GM18520 (cell line): ENCODE measurements at regions not wholly inside any gene's neighbourhood (a gene's known extent, or its start where the extent isn't known, plus 50 kb on each side); places are given as distances from the start of the nearest gene placed in this dataset.
A peak's percentile ranks its signal among the peaks of the same experiment; 100 is the strongest.
"Not testable (repeated sequence)": the region's sequence is repeated elsewhere in the genome, so short reads cannot be mapped to it uniquely, and the experiment has no call there.

ENCODE experiments used
- ATAC-seq: cut with Tn5 transposase; IDR thresholded peaks from one replicate; pipeline ENCODE4 v1.9.1; 2021; ENCODE audit not compliant: unreplicated experiment

DNA sequence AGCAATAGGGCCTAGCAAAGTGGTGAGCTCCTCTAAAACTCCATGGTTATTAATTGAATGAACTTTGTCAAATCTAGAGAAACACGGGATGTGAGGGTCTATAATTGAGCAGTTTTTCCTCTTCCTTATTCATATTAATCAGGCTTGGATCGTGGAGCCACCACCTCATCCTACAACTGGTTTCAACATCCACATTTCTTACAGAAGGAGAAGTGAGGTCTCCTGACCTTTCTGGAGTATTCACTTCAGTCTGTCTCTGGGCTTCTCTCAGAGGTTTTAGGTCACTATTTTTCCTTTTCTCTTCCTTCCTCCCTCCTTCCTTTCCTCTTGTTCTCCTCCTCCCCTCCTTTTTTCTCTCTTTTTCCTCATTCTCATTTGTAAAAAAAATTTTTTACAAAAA is 177.3 kb upstream of the ACTBL2 start:
- ATAC-seq: no peak

GRCh38 chr5:57658018-57658417 is 175.4 kb upstream of the ACTBL2 start:
- ATAC-seq: no peak

- no peak for ATAC-seq
Measured at GRCh38 chr5:57655228-57655627, 172.6 kb upstream of the ACTBL2 start.

DNA sequence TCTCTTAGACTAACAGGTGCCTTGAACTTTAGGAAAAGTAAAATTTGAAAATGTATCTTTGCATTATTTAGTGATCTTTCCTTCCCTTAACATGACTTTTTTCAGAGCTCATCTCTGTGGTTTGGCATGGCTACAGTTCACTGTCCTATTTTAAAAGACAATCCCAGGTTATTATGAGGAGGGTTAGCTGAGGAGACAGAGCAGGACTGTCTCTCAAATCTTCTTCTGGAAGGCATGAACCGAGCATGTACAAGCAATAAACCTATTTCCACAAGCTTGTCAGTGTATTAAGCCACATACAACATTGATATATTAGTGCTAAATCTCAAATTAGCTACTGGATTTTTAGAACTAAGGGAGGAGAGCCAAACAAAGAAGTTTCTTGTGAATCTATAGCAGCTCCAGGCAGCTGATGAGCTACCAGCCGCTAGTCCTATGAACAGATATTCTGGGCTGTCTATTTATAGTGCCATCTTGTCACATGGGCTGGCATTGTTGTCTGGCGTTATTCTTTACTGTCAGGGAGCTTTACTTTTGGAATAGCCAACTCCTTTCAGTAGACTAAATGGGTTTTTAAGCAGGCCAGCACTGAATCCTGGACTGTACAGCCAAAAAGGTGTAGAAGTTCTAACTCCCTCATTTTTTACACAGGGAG is 171.2 kb upstream of the ACTBL2 start:
- ATAC-seq: no peak

DNA sequence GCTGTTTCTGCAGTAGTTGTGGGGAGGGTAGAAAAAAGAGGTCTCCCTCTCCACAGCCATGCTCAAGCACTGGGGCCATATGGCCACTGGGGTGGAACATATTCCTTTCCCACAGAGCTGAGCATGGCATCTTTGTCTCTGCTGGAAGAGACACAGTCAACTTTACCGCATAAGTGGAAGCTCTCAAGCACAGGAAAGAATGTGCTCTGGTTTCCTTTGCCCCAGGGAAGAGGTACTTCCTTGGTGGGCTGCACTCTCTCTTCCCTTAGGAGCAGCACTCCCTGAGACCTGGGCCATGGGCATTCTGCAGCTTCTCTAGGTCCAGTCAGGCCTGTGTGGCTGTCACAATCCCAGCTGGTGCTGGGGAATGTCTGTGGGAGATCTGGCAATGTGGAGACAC is 168.5 kb upstream of the ACTBL2 start:
- no peak for ATAC-seq

DNA sequence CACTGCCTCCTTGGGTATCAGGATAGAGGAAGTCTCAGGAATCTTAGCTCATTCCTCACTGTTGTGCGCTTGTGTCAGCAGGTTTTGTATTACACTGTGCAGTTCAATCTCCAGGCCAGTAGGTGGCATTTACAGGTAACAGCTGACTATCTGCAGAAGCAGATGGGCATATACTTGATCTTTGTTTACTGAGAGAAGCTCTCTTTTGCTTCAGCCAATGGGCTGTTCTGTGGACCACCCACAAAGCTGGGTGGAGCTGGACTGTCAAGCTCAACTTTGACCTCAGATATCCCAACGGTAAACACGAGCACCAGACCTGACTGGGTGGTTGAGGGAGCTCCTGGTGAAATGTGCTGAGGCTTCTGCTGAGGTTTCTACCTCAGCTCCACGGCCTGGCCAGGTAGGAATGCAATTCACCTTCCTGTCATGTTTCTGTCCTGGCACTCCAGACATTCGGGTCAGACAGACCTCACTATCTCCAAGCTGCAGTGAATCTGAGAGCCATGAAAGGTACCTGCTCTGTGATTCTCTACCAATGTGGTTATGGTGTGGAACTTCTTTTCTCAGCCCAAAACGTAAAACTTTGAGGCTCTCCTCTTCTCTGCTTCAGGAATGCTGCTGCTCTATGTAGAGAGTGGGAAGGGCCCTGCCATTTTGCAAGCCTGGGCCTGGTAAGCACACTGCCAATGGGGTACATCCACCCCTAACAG is 167.9 kb upstream of the ACTBL2 start:
- ATAC-seq: peak; percentile 73

DNA sequence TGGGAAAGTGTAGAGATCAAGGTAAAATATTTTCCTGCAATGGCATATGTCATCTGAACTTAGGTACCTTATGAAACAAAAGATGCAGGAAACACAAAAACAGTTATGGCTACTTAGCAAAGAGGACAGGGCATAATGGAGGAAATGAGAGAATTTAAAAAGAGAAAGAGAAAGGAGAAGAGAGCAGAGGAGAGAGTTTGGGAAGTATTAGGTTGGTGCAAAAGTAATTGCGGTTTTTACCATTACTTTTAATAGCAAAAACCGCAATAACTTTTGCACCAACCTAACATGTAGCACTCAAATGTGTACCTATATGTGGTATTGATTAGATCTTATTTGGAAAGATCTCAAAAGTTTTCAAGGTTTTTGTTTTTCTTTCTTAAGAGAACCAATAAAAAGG is 160.1 kb upstream of the ACTBL2 start:
- no peak for ATAC-seq

- ATAC-seq: no peak
Measured at GRCh38 chr5:57642066-57642465, 159.5 kb upstream of the ACTBL2 start.

- ATAC-seq: no peak
Measured at GRCh38 chr5:57635146-57635777, 152.7 kb upstream of the ACTBL2 start.

GRCh38 chr5:57632937-57633336 is 150.3 kb upstream of the ACTBL2 start:
- no peak for ATAC-seq

DNA sequence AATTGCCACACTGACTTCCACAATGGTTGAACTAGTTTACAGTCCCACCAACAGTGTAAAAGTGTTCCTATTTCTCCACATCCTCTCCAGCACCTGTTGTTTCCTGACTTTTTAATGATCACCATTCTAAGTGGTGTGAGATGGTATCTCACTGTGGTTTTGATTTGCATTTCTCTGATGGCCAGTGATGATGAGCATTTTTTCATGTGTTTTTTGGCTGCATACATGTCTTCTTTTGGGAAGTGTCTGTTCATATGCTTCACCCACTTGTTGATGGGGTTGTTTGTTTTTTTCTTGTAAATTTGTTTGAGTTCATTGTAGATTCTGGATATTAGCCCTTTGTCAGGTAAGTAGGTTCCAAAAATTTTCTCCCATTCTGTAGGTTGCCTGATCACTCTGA is 148.5 kb upstream of the ACTBL2 start:
- not testable (repeated sequence) for ATAC-seq

DNA sequence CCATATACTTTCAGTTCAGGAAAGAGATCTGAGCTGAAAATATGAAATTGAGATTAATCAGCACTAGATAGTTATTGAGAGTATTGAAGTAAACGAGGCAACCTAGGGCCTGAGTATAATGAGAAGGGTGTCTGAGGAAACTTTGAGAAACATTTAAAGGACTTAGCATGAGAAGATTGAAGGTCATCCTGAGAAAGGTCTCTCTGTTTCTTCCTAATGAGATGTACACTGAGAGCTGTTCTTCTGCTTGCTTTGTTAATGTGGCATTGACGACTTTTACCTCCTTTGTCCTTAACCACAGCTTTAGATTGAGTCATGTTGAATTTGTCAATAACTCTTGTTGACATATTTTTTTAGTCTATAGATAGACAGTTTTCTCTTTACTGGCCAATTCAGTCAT is 145.1 kb upstream of the ACTBL2 start:
- ATAC-seq: no peak

DNA sequence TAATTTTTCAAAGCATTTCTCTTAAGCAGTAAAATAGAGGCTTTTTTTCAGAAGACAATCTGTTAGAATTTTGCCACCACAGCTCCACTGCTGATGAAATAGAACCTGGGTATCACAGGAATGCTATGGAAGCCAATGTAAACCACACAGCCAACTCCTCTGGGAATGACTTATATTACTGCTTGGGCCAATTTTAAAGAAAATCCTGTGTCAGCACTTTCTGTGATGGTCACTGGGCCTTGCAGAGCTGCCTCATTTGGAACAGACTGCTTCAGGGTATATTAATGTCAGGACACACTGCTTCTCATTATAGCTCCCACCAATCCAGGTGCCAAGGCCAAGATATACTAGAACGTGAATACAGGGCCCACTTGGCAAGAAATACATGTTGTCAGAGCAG is 144.1 kb upstream of the ACTBL2 start:
- no peak for ATAC-seq

DNA sequence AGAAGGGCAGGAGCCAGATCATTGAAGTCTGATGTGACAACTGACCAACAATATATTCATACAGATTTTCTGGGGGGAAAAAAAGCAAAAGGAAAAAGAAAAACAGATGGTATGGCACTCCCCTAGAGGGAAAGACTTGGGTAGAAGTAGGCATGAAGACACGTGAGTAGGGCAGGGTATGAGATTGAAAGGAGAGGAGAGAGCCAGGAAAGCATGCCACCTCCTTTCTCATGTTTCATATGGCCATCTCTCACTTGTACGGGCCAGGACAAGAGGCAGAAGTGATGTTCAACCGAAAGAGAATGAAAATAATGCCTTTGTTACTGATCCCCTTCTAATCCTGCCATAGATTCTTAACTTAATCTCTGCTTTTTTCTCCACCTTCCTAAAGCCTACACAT is 139.0 kb upstream of the ACTBL2 start:
- no peak for ATAC-seq

DNA sequence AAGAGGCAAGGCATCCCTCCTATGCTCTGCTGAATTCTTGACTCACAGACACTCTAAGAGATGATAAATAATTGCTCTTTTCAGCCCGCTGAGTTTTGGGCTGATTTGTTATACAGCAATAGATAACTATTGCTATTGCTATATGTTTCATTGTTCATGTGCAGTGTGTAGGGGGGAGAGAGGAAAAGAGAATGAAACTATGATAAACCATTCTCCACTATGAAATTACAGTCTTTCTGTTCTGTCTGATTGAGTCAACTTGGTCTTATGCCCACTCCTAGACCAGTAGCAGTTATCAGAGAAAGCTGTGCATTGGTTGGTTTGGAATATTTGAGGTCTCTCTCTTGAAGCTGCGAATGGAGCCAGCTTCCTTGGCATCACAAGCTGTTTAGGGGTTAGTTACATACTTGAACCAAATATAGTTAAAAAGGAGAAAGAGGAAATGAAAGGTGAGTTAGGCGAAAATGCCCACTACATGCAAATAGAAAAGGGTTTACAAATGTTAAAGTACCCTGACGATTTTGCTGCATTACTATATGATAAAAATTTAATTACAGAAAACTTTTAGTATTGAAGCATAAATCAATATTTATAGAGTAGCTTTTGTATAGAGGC is 136.3 kb upstream of the ACTBL2 start:
- no peak for ATAC-seq

- ATAC-seq: no peak
Measured at GRCh38 chr5:57613741-57614140, 131.1 kb upstream of the ACTBL2 start.

DNA sequence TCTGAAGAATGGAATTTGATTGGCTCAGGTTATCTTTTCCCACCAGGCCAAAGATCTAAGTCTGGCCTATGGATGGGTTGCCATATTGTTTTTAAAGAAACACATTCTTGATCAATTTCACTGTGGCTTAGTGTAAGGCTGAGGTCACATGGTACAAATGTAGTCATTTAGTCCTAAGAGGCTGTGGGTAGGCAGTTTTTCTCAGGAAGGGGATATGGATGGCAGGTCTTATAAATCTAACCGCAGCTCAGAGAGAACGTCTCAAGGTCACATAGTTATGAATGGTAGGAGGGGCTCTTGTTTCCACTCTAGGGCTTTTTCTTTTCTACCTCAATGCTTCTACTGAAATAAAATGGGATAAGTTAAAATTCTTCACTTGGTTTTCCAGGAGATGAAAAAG is 128.6 kb upstream of the ACTBL2 start:
- no peak for ATAC-seq

DNA sequence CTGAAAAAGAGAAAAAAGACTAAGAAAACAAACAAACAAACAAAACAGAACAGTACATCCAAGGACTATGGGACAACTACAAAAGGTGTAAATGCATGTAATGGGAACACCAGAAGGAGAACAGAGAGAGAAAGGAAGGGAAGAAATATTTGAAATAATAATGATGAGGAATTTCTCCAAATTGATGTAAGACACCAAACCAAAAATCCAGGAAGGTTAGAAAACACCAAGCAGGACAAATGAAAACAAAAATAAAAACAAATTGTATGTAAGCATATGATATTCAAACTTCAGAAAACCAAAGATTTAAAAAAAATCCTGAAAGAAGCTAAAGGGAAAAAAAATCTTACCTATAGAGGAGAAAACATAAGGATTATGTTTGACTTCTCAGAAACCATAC is 125.9 kb upstream of the ACTBL2 start:
- no peak for ATAC-seq

DNA sequence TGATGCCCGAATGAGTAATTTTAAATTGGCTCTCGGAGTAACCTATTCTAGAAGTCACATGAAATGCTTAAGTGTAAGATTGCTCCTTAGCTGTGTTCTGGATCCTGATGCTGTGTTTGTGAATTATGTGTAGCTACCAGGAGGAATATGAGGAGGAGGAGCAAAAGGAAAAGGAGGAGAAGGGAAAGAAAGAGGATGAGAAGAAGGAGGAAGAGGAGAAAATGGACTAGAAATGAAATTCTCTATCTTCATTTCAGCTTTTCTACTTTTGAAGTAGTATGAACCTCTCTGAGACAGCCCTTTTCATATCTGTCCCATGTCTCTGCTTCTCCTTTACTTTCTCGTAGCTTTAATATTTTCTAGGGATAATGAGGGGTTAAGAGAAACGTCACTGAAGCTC is 119.4 kb upstream of the ACTBL2 start:
- ATAC-seq: no peak

- no peak for ATAC-seq
Measured at GRCh38 chr5:57600321-57600720, 117.7 kb upstream of the ACTBL2 start.

GRCh38 chr5:57598756-57599155 is 116.1 kb upstream of the ACTBL2 start:
- ATAC-seq: no peak

DNA sequence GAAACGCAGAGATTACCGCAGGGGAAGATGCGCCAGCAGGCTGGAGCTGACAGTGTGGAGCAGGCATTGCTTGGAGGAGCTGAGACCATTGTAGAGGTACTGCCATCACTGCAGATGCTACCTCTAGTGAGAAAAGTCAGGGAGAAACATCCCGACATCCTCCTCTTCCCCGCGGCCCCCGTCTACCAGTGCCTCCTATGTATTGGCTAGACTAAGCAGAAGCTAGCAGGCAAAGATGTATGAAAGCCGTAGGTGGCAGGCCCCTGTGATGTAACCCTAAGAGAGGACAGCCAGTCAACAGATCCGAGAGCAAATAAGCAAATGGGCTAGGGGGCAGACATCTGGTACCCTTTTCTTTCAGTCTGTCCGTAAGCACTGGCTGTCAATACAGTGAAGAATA is 115.5 kb upstream of the ACTBL2 start:
- no peak for ATAC-seq
